Peyer's patch (tissue), 4 donors: ENCODE measurements at regions not wholly inside any gene's neighbourhood (a gene's known extent, or its start where the extent isn't known, plus 50 kb on each side); places are given as distances from the start of the nearest gene placed in this dataset.
A peak's percentile ranks its signal among the peaks of the same experiment; 100 is the strongest.
"Not testable (repeated sequence)": the region's sequence is repeated elsewhere in the genome, so short reads cannot be mapped to it uniquely, and the experiment has no call there.

ENCODE experiments used
- POLR2A ChIP-seq, 2 donors: fragments of 450-650 bp; IDR thresholded peaks; one replicate each; pipeline ENCODE4 v1.5.1; 2017; ENCODE audit warnings: antibody characterized with exemption in 2 of 2, mild to moderate bottlenecking in 2 of 2, moderate library complexity in 2 of 2
- TF ChIP-seq, protein P1 (sequence below), 6 experiments: fragments of 450-650 bp in 4 of 6; fragments of 200-600 bp in 2 of 6; sonication (generic) in 1 of 6; IDR thresholded peaks; one replicate each; pipeline ENCODE4 v1.5.1; 2017 to 2019; ENCODE audit warnings: antibody characterized with exemption in 6 of 6, mild to moderate bottlenecking in 3 of 6, moderate library complexity in 1 of 6

DNA sequence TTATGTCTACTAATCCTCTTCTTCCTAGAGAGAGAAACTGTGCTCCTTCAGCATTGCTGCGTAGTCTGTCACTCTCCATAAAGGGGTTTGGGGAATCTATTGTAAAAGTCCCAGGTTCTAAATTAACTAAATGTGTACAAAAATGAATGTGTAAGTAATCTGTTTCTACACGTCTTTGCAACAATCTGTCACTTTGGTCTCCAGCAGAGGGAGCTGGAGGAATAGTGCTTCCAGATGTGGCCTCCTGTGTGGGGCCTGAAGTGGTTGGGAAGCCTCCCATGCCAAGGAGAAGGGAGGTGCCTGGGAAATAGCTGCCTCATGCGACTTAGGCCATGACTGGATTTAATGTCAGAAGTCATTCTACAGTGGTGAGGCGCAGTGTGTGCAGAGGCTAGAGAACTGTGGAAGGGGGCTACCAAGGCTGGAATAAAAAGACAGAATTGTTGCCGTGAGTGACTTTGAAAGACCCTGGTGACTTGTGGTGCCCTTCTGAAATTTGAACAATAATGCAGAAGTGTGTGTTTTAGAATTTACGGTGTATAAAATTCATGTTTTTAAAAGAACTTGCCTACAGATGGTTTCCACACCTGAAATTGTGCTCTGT, 54.5 kb upstream of the UXS1 start:
- not testable (repeated sequence) for TF ChIP-seq POLR2A (IDR thresholded peaks at IDR 0.05)
- TF ChIP-seq, protein P1, sequence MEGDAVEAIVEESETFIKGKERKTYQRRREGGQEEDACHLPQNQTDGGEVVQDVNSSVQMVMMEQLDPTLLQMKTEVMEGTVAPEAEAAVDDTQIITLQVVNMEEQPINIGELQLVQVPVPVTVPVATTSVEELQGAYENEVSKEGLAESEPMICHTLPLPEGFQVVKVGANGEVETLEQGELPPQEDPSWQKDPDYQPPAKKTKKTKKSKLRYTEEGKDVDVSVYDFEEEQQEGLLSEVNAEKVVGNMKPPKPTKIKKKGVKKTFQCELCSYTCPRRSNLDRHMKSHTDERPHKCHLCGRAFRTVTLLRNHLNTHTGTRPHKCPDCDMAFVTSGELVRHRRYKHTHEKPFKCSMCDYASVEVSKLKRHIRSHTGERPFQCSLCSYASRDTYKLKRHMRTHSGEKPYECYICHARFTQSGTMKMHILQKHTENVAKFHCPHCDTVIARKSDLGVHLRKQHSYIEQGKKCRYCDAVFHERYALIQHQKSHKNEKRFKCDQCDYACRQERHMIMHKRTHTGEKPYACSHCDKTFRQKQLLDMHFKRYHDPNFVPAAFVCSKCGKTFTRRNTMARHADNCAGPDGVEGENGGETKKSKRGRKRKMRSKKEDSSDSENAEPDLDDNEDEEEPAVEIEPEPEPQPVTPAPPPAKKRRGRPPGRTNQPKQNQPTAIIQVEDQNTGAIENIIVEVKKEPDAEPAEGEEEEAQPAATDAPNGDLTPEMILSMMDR (IDR thresholded peaks at IDR 0.05): peak in 4 of 6 experiments; percentile 18 to 32 (median 25)
